ENCODE measurements at regions not wholly inside any gene's neighbourhood (a gene's known extent, or its start where the extent isn't known, plus 50 kb on each side); places are given as distances from the start of the nearest gene placed in this dataset.

DNA sequence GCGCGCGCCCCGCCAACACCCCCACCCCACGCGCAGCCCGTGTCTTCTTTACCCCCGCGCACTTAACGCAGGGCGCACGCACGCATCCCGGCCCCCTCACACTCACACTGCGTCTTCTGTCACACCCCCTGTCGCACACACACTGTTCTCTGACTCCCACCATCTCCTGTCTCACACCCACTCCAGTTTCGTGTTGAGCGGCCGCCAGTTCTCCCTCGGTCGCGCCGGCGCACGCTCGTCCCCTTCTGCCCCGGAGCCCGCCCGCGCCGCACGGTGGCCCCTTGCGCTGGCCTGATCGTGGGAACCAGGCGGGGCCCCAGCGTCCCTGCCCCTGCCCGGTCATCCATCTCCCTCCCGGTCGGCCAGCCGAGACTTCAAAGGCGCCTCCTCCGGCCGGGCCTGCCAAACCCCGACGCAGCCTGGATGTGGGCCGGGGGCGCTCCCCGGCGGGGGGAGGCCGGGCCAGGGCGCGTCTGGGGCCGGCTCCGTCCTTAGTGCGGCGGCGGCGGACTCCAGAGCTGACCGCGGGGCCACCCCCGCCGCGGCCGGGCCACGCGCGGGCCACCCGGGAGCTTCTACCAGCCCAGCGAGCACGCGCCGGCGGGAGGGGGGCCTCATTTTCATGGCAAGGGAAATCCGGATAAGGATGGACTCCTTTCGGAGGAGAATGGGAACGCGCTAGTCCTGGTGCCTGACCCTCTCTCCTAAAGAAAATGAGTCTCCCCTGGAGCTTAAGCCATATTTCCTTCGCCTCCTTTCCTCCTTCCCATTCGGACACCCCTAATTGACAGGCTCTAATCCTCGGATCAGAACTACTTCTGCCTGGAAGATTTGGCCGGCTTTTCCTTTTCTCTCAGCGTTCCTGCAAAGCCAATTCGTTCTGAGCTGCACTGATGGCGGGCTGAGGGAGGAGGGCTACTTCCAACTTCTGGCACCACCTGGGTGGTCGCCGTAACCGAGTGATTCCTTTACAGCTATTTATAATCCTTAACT, 82.0 kb upstream of the HMGA2 start (continued):
- TF ChIP-seq ZNF512 (CRISPR knock-in tag; IDR thresholded peaks at IDR 0.05; ENCODE audit: borderline replicate concordance) (no peak), JAZF1 (CRISPR knock-in tag; IDR thresholded peaks at IDR 0.05) (no peak), ZNF416 (CRISPR knock-in tag; IDR thresholded peaks at IDR 0.05) (no peak), ZNF219 (CRISPR knock-in tag; IDR thresholded peaks at IDR 0.05; ENCODE audit: borderline replicate concordance) (no peak), ELF4 (CRISPR knock-in tag; IDR thresholded peaks at IDR 0.05; ENCODE audit: low read depth) (no peak), SOX15 (CRISPR knock-in tag; IDR thresholded peaks at IDR 0.05) (no peak), FOXJ3 (CRISPR knock-in tag; IDR thresholded peaks at IDR 0.05; ENCODE audit: borderline replicate concordance) (no peak), HMGXB4 (CRISPR knock-in tag; IDR thresholded peaks at IDR 0.05) (peak; percentile 74; the same call in 1 of the 2 replicates), CTCF (IDR thresholded peaks at IDR 0.05) (no peak), ZNF138 (CRISPR knock-in tag; conservative IDR thresholded peaks at IDR 0.05) (no peak), ZBTB21 (CRISPR knock-in tag; IDR thresholded peaks at IDR 0.05; ENCODE audit: borderline replicate concordance) (no peak), ZSCAN18 (CRISPR knock-in tag; IDR thresholded peaks at IDR 0.05) (no peak), GTF2I (CRISPR knock-in tag; conservative IDR thresholded peaks at IDR 0.05) (no peak), ZNF671 (CRISPR knock-in tag; IDR thresholded peaks at IDR 0.05) (no peak), EMX1 (CRISPR knock-in tag; IDR thresholded peaks at IDR 0.05) (no peak), ZNF532 (CRISPR knock-in tag; IDR thresholded peaks at IDR 0.05; ENCODE audit: borderline replicate concordance) (no peak)
- TF ChIP-seq, protein P1, sequence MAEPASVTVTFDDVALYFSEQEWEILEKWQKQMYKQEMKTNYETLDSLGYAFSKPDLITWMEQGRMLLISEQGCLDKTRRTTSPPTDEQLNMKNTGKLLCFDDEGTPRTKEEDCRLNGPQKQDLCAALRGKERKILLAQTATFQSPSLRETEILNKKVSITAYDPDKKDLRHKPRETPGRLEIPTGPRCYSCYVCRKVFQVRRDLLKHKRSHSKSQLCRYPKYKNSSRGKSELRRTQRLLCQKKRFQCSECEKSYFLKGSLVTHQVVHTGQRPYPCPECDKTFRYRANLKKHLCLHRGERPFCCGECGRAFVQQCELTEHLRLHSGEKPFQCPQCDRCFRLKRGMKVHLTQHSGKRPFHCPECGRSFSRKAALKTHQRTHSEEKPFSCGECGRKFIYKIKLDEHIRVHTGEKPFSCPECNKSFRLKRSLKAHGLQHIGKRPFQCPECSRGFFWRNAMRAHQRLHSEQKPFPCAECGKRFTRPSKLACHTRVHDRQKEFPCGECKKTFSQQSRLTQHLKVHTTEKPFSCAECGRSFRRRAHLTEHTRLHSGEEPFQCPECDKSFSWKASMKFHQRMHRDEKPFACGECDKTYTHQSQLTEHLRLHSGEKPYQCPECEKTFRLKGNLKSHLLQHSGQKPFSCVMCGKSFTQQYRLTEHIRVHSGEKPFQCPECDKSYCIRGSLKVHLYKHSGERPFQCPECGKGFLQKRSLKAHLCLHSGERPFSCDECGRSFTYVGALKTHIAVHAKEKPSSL (CRISPR knock-in tag; conservative IDR thresholded peaks at IDR 0.05), result no peak
- TF ChIP-seq, protein P2, sequence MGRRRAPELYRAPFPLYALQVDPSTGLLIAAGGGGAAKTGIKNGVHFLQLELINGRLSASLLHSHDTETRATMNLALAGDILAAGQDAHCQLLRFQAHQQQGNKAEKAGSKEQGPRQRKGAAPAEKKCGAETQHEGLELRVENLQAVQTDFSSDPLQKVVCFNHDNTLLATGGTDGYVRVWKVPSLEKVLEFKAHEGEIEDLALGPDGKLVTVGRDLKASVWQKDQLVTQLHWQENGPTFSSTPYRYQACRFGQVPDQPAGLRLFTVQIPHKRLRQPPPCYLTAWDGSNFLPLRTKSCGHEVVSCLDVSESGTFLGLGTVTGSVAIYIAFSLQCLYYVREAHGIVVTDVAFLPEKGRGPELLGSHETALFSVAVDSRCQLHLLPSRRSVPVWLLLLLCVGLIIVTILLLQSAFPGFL (CRISPR knock-in tag; IDR thresholded peaks at IDR 0.05; ENCODE audit: borderline replicate concordance), result no peak
- TF ChIP-seq, protein P3, sequence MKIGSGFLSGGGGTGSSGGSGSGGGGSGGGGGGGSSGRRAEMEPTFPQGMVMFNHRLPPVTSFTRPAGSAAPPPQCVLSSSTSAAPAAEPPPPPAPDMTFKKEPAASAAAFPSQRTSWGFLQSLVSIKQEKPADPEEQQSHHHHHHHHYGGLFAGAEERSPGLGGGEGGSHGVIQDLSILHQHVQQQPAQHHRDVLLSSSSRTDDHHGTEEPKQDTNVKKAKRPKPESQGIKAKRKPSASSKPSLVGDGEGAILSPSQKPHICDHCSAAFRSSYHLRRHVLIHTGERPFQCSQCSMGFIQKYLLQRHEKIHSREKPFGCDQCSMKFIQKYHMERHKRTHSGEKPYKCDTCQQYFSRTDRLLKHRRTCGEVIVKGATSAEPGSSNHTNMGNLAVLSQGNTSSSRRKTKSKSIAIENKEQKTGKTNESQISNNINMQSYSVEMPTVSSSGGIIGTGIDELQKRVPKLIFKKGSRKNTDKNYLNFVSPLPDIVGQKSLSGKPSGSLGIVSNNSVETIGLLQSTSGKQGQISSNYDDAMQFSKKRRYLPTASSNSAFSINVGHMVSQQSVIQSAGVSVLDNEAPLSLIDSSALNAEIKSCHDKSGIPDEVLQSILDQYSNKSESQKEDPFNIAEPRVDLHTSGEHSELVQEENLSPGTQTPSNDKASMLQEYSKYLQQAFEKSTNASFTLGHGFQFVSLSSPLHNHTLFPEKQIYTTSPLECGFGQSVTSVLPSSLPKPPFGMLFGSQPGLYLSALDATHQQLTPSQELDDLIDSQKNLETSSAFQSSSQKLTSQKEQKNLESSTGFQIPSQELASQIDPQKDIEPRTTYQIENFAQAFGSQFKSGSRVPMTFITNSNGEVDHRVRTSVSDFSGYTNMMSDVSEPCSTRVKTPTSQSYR (CRISPR knock-in tag; IDR thresholded peaks at IDR 0.05), result peak; percentile 49; the same call in 1 of the 2 replicates
